ENCODE measurements at regions not wholly inside any gene's neighbourhood (a gene's known extent, or its start where the extent isn't known, plus 50 kb on each side); places are given as distances from the start of the nearest gene placed in this dataset.
A peak's percentile ranks its signal among the peaks of the same experiment; 100 is the strongest.
"Not testable (repeated sequence)": the region's sequence is repeated elsewhere in the genome, so short reads cannot be mapped to it uniquely, and the experiment has no call there.

GRCh38 chr14:98219638-98220037 is 1052.4 kb downstream of the BCL11B start:
- in situ Hi-C loops (cut with MboI; ENCODE audit: low sequenced_read_pairs, unreplicated experiment) = no loop called here
- DNase-seq (ENCODE audit: low spot score) = no peak
- no peak for TF ChIP-seq CTCF (IDR thresholded peaks at IDR 0.05; ENCODE audit: borderline replicate concordance, control extremely low read depth, extremely low read depth, insufficient read depth, missing control alignments)

GRCh38 chr14:98223106-98223505 is 1048.9 kb downstream of the BCL11B start:
- DNase-seq (ENCODE audit: low spot score) = no peak
- in situ Hi-C loops (cut with MboI; ENCODE audit: low sequenced_read_pairs, unreplicated experiment) = no loop called here
- TF ChIP-seq CTCF (IDR thresholded peaks at IDR 0.05; ENCODE audit: borderline replicate concordance, control extremely low read depth, extremely low read depth, insufficient read depth, missing control alignments) = no peak

- DNase-seq (ENCODE audit: low spot score); in situ Hi-C loops (cut with MboI; ENCODE audit: low sequenced_read_pairs, unreplicated experiment): not testable (repeated sequence)
Measured at GRCh38 chr14:98223710-98224109, 1048.3 kb downstream of the BCL11B start.

- TF ChIP-seq CTCF (IDR thresholded peaks at IDR 0.05; ENCODE audit: borderline replicate concordance, control extremely low read depth, extremely low read depth, insufficient read depth, missing control alignments) = no peak
- no peak for DNase-seq (ENCODE audit: low spot score)
- in situ Hi-C loops (cut with MboI; ENCODE audit: low sequenced_read_pairs, unreplicated experiment) = no loop called here
Measured at GRCh38 chr14:98226411-98226810, 1045.6 kb downstream of the BCL11B start.

- TF ChIP-seq CTCF (IDR thresholded peaks at IDR 0.05; ENCODE audit: borderline replicate concordance, control extremely low read depth, extremely low read depth, insufficient read depth, missing control alignments) = no peak
- DNase-seq (ENCODE audit: low spot score) = peak; percentile 57
- in situ Hi-C loops (cut with MboI; ENCODE audit: low sequenced_read_pairs, unreplicated experiment) = no loop called here
Measured at GRCh38 chr14:98227000-98227726, 1044.8 kb downstream of the BCL11B start.

GRCh38 chr14:98227727-98228111 is 1044.3 kb downstream of the BCL11B start:
- in situ Hi-C loops (cut with MboI; ENCODE audit: low sequenced_read_pairs, unreplicated experiment) = no loop called here
- DNase-seq (ENCODE audit: low spot score) = no peak
- TF ChIP-seq CTCF (IDR thresholded peaks at IDR 0.05; ENCODE audit: borderline replicate concordance, control extremely low read depth, extremely low read depth, insufficient read depth, missing control alignments) = no peak

DNA sequence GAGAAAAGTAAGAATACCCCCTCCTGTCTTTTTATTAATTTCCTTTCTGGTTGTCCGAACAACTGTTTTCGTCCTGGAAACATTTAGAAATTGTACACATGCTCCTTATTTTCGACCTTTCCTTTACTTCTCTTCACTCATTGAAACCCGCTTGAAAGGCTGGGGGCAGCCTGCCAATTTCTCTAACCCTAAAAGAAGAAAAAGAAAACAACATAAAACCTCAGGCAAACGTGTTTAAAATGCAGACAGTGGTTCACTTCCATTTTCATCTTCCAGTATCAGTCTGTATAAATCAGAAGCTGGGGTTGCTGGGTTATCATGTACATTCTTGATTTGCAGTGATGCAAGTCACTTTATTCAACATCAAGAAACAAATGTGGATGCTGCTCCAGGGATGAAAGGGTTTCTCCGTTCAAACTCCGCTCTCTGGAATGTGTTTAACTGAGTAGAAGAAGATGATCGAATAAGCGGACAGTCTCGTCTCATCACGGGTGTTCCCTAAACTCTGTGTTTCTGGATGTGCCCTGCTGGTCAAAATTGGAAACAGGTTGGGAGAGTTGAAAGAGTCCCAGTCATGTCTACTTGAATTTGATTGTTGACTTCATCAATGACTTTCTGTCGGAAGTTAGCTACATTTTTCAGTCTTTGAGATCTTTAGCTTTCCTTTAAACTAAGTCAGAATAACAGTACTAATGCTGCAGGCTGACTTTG is 1042.2 kb downstream of the BCL11B start:
- in situ Hi-C loops (cut with MboI; ENCODE audit: low sequenced_read_pairs, unreplicated experiment) = no loop called here
- DNase-seq (ENCODE audit: low spot score) = no peak
- TF ChIP-seq CTCF (IDR thresholded peaks at IDR 0.05; ENCODE audit: borderline replicate concordance, control extremely low read depth, extremely low read depth, insufficient read depth, missing control alignments) = no peak
